NB4 (cell line): ENCODE measurements at regions not wholly inside any gene's neighbourhood (a gene's known extent, or its start where the extent isn't known, plus 50 kb on each side); places are given as distances from the start of the nearest gene placed in this dataset.

Experiments used
- DNase-seq: peaks from one replicate; pipeline ENCODE4 v3.0.0; 2010; ENCODE audit warnings: low read depth
- H3K4me3 ChIP-seq: one replicate; pipeline ENCODE4 v1.5.1; 2011; ENCODE audit warnings: mild to moderate bottlenecking, low read depth, low read length, moderate library complexity
- CTCF ChIP-seq: IDR thresholded peaks from one replicate; pipeline ENCODE4 v1.5.1; 2012; ENCODE audit warnings: low read depth, low read length
- MAX ChIP-seq: IDR thresholded peaks from 2 replicates; pipeline ENCODE4 v1.6.1; 2011; ENCODE audit warnings: low read depth, low read length
- MYC ChIP-seq: IDR thresholded peaks from 2 replicates; pipeline ENCODE4 v1.6.1; 2011; ENCODE audit warnings: low read depth, low read length
- POLR2A ChIP-seq: IDR thresholded peaks from 2 replicates; pipeline ENCODE4 v1.6.1; 2011; ENCODE audit warnings: mild to moderate bottlenecking; ENCODE audit not compliant: insufficient read length; ENCODE audit errors: extremely low read depth

DNA sequence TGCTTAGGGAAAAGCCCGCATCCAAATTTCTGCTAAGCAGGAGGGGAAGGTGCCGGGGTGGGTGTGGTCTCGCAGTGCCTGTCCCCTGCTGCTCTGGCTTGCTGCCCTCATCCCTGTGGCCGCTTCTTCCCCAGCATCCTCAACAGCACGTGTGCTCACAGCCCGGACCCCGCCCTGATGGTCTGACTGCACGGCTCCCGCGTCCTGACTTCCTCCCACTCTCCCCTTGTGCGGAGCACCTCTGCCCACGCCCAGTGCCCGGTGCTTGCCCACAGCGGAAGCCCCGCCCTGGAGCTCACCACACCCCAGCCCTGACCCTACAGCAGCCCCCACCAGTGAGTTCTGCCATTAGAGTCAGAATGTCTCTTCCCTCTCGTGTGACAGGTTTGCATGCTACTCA, 277.9 kb downstream of the NDUFA10 start:
- no peak overlapping the region for H3K4me3 ChIP-seq
- TF ChIP-seq MYC (no peak), CTCF (no peak), POLR2A (no peak), MAX (no peak)
- peak; percentile 51 for DNase-seq

DNA sequence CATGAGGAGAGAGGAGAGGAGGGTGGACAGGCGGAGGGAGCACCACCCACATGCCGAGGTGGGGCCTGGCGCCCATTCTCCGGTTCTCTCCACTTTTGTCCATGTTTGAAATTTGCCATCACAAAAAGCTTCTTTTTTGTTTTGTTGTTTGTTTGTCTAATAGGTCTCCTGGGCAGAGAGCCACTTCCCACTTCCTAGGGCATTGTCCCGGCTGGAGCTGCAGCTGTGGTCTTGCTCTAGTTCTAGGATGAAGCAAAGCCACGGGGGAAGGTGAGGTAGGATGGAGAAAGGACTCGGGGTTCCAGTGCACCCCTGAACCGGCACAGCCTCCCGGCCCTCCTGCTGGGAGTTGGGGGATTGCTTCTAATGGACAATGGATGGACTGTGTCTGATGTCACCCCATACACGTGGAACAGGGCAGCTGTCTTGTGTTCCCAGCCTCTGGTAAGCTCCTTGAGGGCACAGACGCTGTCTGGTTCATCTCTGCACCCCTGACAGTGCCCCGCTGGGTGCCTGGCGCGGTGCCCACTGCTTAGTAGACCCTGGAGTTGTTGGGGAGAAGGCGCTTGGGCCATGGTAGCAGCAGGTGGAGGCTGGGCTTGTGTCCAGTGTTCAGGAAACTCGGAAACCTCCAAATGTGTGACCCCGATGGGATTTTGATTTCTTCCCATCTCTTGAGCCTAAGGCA, 278.4 kb downstream of the NDUFA10 start:
- no peak for DNase-seq
- no peak overlapping the region for H3K4me3 ChIP-seq
- TF ChIP-seq POLR2A (no peak), MYC (no peak), CTCF (no peak), MAX (no peak)

- TF ChIP-seq POLR2A (no peak), CTCF (no peak), MAX (no peak), MYC (no peak)
- H3K4me3 ChIP-seq = no peak overlapping the region
- no peak for DNase-seq
These were observed 279.5 kb downstream of the NDUFA10 start for GRCh38 chr2:239745386-239746227.

- no peak overlapping the region for H3K4me3 ChIP-seq
- DNase-seq = no peak
- TF ChIP-seq MYC = no peak
- no peak for TF ChIP-seq POLR2A
- TF ChIP-seq MAX = no peak
- TF ChIP-seq CTCF = no peak
These were observed 280.3 kb downstream of the NDUFA10 start for GRCh38 chr2:239744706-239745340.

- TF ChIP-seq POLR2A (no peak), MYC (no peak)
- no peak for DNase-seq
These were observed 281.9 kb downstream of the NDUFA10 start for GRCh38 chr2:239743206-239743605.

GRCh38 chr2:239742377-239742776, 282.8 kb downstream of the NDUFA10 start:
- TF ChIP-seq POLR2A = no peak
- no peak for TF ChIP-seq MYC
- no peak for TF ChIP-seq CTCF
- TF ChIP-seq MAX = no peak
- DNase-seq = no peak
- H3K4me3 ChIP-seq = no peak overlapping the region

More at GRCh38 chr2:239743206-239743605, 281.9 kb downstream of the NDUFA10 start:
- no peak overlapping the region for H3K4me3 ChIP-seq
